HepG2 (cell line): ENCODE measurements at regions not wholly inside any gene's neighbourhood (a gene's known extent, or its start where the extent isn't known, plus 50 kb on each side); places are given as distances from the start of the nearest gene placed in this dataset.

Source experiments
- ATAC-seq: fragments of 200-7000 bp; cut with Tn5 transposase; 3 replicates; pipeline ENCODE4 v1.9.1; 2020; ENCODE audit warnings: mild to moderate bottlenecking, moderate library complexity
- BruUV-seq: library from RNA; stranded (reverse); fragments of 400-500 nt; replicated peaks from 2 replicates; lab custom pipeline; 2021; lab: Mats Ljungman, UMichigan
- CTCF ChIA-PET: fragments of 300-600 bp; formaldehyde crosslinking; extraction: SDS; loops from one replicate; lab custom pipeline; 2021; ENCODE audit warnings: low total read pairs, inconsistent platforms, low intra/inter-chr PET ratio; lab: Yijun Ruan, JAX
- POLR2A ChIA-PET: fragments of 350-600 bp; sonication (Branson Sonifier 250); formaldehyde crosslinking; loops from one replicate; lab custom pipeline; 2020; ENCODE audit warnings: antibody characterized with exemption, inconsistent platforms; lab: Yijun Ruan, JAX
- DNase-seq: peaks from one replicate; pipeline ENCODE4 v3.0.0-alpha.2; 2015; ENCODE audit warnings: low spot score
- FAIRE-seq: peaks from 3 replicates; lab custom pipeline; 2011; peaks lifted over from hg19 to GRCh38; lab: Jason Lieb, UNC
- H2AFZ ChIP-seq: one replicate; pipeline ENCODE4 v1.6.1; 2011; ENCODE audit warnings: low read length, inconsistent platforms
- H3K27ac ChIP-seq: fragments of 300-600 bp; 3 replicates; pipeline ENCODE4 v1.8.0; 2011; ENCODE audit warnings: mixed run types, mild to moderate bottlenecking, mixed read lengths, low read length, inconsistent platforms; ENCODE audit not compliant: insufficient read depth; ENCODE audit errors: extremely low read length
- H3K27me3 ChIP-seq, 2 experiments: fragments of 200-600 bp in 1 of 2; 2 replicates in 1 of 2; 3 replicates in 1 of 2; pipeline versions ENCODE4 v1.6.0 to v1.8.0; 2011; ENCODE audit warnings: low read length in 2 of 2, mild to moderate bottlenecking in 2 of 2, moderate library complexity in 2 of 2, inconsistent platforms in 1 of 2; ENCODE audit not compliant: insufficient read depth in 2 of 2, control insufficient read depth in 1 of 2
- H3K36me3 ChIP-seq, 2 experiments: fragments of 200-600 bp in 1 of 2; replicated peaks in 1 of 2; 2 replicates in 1 of 2; 3 replicates in 1 of 2; pipeline versions ENCODE4 v1.5.1 to v1.8.0; 2011; ENCODE audit warnings: low read length in 2 of 2, inconsistent platforms in 1 of 2; ENCODE audit not compliant: insufficient read depth in 2 of 2, control insufficient read depth in 1 of 2
- H3K4me1 ChIP-seq: 2 replicates; pipeline ENCODE4 v1.5.1; 2012; ENCODE audit warnings: low read length, inconsistent platforms; ENCODE audit not compliant: insufficient read depth
- H3K4me2 ChIP-seq: 2 replicates; pipeline ENCODE4 v1.6.0; 2011; ENCODE audit warnings: low read depth, low read length, inconsistent platforms
- H3K4me3 ChIP-seq, 3 experiments: fragments of 200-600 bp in 1 of 3; sonication (generic), shearing (Covaris generic) in 1 of 3; replicated peaks in 1 of 3; 2 replicates each; pipeline ENCODE4 v1.5.1; 2011 to 2016; ENCODE audit warnings: low read length in 3 of 3, inconsistent platforms in 2 of 3, low read depth in 2 of 3, mild to moderate bottlenecking in 2 of 3, control low read depth in 1 of 3, mixed read lengths in 1 of 3; ENCODE audit not compliant: insufficient read depth in 1 of 3
- H3K79me2 ChIP-seq: one replicate; pipeline ENCODE4 v1.6.1; 2011; ENCODE audit warnings: low read length, inconsistent platforms; ENCODE audit not compliant: insufficient read depth
- H3K9ac ChIP-seq: 2 replicates; pipeline ENCODE4 v1.6.0; 2011; ENCODE audit warnings: mild to moderate bottlenecking, low read depth, low read length, inconsistent platforms; ENCODE audit not compliant: insufficient read depth
- H3K9me3 ChIP-seq: 2 replicates; pipeline ENCODE4 v1.5.1; 2012; ENCODE audit warnings: mild to moderate bottlenecking, low read length
- H4K20me1 ChIP-seq: 2 replicates; pipeline ENCODE4 v1.6.0; 2011; ENCODE audit warnings: inconsistent platforms, mild to moderate bottlenecking, low read length, moderate library complexity; ENCODE audit not compliant: insufficient read depth
- FOXM1 ChIP-seq: sonication (generic); formaldehyde crosslinking; IDR thresholded peaks from 2 replicates; pipeline ENCODE4 v1.5.0; 2020; ENCODE audit warnings: missing genetic modification reagents
- HDAC2 ChIP-seq: sonication (generic); formaldehyde crosslinking; IDR thresholded peaks from 2 replicates; pipeline ENCODE4 v1.4.0; 2020; ENCODE audit warnings: missing genetic modification reagents
- HNRNPH1 ChIP-seq: fragments of 200-400 bp; formaldehyde crosslinking; optimal IDR thresholded peaks from 2 replicates; pipeline ENCODE3; 2017; ENCODE audit warnings: mild to moderate bottlenecking, low read depth, low read length
- IKZF5 ChIP-seq: IDR thresholded peaks from 2 replicates; pipeline ENCODE4 v1.6.1; 2018; ENCODE audit warnings: missing genetic modification reagents, mild to moderate bottlenecking, missing compliant biosample characterization
- KDM6A ChIP-seq: IDR thresholded peaks from 2 replicates; pipeline ENCODE4 v1.6.1; 2016; ENCODE audit warnings: low read depth
- KMT2A ChIP-seq: sonication (generic); formaldehyde crosslinking; IDR thresholded peaks from 2 replicates; pipeline ENCODE4 v1.4.0; 2020; ENCODE audit warnings: missing genetic modification reagents
- NAIF1 ChIP-seq: sonication (generic); formaldehyde crosslinking; IDR thresholded peaks from 2 replicates; pipeline ENCODE4 v1.5.0; 2020; ENCODE audit warnings: mild to moderate bottlenecking, missing genetic modification reagents, borderline replicate concordance
- NFE2L1 ChIP-seq: sonication (generic); formaldehyde crosslinking; IDR thresholded peaks from 2 replicates; pipeline ENCODE4 v1.4.0; 2020; ENCODE audit warnings: missing genetic modification reagents, mild to moderate bottlenecking, borderline replicate concordance
- SNAPC5 ChIP-seq: sonication (generic); formaldehyde crosslinking; IDR thresholded peaks from 2 replicates; pipeline ENCODE4 v1.8.1; 2023; ENCODE audit warnings: mild to moderate bottlenecking, missing genetic modification reagents, borderline replicate concordance
- TCF7 ChIP-seq: sonication (generic); IDR thresholded peaks from 2 replicates; pipeline ENCODE4 v1.6.1; 2016; ENCODE audit warnings: antibody characterized with exemption, low read depth
- ZBED4 ChIP-seq: sonication (generic); formaldehyde crosslinking; IDR thresholded peaks from 2 replicates; pipeline ENCODE4 v1.4.0; 2020; ENCODE audit warnings: missing genetic modification reagents, borderline replicate concordance
- ZNF263 ChIP-seq: sonication (generic); formaldehyde crosslinking; IDR thresholded peaks from 2 replicates; pipeline ENCODE4 v1.4.0; 2020; ENCODE audit warnings: missing genetic modification reagents
- ZNF414 ChIP-seq: sonication (generic); formaldehyde crosslinking; IDR thresholded peaks from 2 replicates; pipeline ENCODE4 v1.5.0; 2020; ENCODE audit warnings: missing genetic modification reagents
- ZNF562 ChIP-seq: sonication (generic); formaldehyde crosslinking; IDR thresholded peaks from 2 replicates; pipeline ENCODE4 v1.8.0; 2022; ENCODE audit warnings: missing genetic modification reagents, borderline replicate concordance
- ZNF678 ChIP-seq: sonication (generic); formaldehyde crosslinking; IDR thresholded peaks from 2 replicates; pipeline ENCODE4 v1.4.0; 2020; ENCODE audit warnings: mild to moderate bottlenecking, missing genetic modification reagents
- ZNF687 ChIP-seq: sonication (generic); formaldehyde crosslinking; IDR thresholded peaks from 2 replicates; pipeline ENCODE4 v1.5.1; 2020; ENCODE audit warnings: mild to moderate bottlenecking, missing genetic modification reagents, moderate library complexity
- ZNF773 ChIP-seq: sonication (generic); formaldehyde crosslinking; IDR thresholded peaks from 2 replicates; pipeline ENCODE4 v1.4.0; 2020; ENCODE audit warnings: missing genetic modification reagents, borderline replicate concordance
- WGBS: methylation state at CpG from one replicate; pipeline ENCODE4 v1.1.6; 2017; ENCODE audit warnings: low lambda C conversion rate; 5-methylcytosine and 5-hydroxymethylcytosine counted together
- in situ Hi-C: cut with HindIII; loops from 2 replicates; pipeline ENCODE4 v1.10.0; 2017; ENCODE audit warnings: low pct_unique_long_range_greater_than_20kb; ENCODE audit not compliant: extremely low pct_ligation_motif_present
- intact Hi-C: fragments of 100-400 bp; cut with micrococcal nuclease; formaldehyde crosslinking; loops from one replicate; pipeline ENCODE4 v1.10.0; 2022; ENCODE audit not compliant: unreplicated experiment

GRCh38 chr1:224533517-224533916 lies 82.6 kb upstream of the CNIH3 start:
- no peak for ATAC-seq
- 25% methylated on average over 6 of the region's 6 CpGs for WGBS
- TF ChIP-seq IKZF5 (CRISPR knock-in tag) (no peak), ZNF687 (CRISPR knock-in tag) (no peak), FOXM1 (CRISPR knock-in tag) (no peak), ZNF773 (CRISPR knock-in tag) (no peak), ZNF678 (CRISPR knock-in tag) (no peak), ZNF562 (CRISPR knock-in tag) (no peak), TCF7 (no peak), HDAC2 (CRISPR knock-in tag) (no peak), NAIF1 (CRISPR knock-in tag) (no peak), KMT2A (CRISPR knock-in tag) (no peak), KDM6A (no peak), ZBED4 (CRISPR knock-in tag) (no peak), ZNF263 (no peak), SNAPC5 (CRISPR knock-in tag) (no peak), ZNF414 (CRISPR knock-in tag) (no peak), HNRNPH1 (no peak), NFE2L1 (CRISPR knock-in tag) (no peak)

More at GRCh38 chr1:224533517-224533916, 82.6 kb upstream of the CNIH3 start:
- H3K9ac ChIP-seq: no peak overlapping the region
- ChIA-PET POLR2A (no interaction called here), CTCF (no interaction called here)
- BruUV-seq: no TSS peak
- H3K27me3 ChIP-seq: peaks cover 2 to 9% of the 10 kb centered on the region in 2 experiments; a peak in 2 of 5 replicates
- H3K4me3 ChIP-seq: no peak overlapping the region
- H4K20me1 ChIP-seq: no peaks in the 10 kb centered on the region
- H2AFZ ChIP-seq: no peak overlapping the region
- H3K36me3 ChIP-seq: no peaks in the 10 kb centered on the region
- intact Hi-C loops: no loop called here
- H3K9me3 ChIP-seq: no peaks in the 10 kb centered on the region
- no peak overlapping the region for H3K27ac ChIP-seq
- H3K79me2 ChIP-seq: no peaks in the 10 kb centered on the region
- in situ Hi-C loops: no loop called here
- DNase-seq: no peak
- H3K4me1 ChIP-seq: peaks cover 7% of the 10 kb centered on the region; the same call in 1 of the 2 replicates
- no peak overlapping the region for H3K4me2 ChIP-seq
- FAIRE-seq: no peak
